Amniotic epithelial cell (primary cell): ENCODE measurements at regions not wholly inside any gene's neighbourhood (a gene's known extent, or its start where the extent isn't known, plus 50 kb on each side); places are given as distances from the start of the nearest gene placed in this dataset.

Experiments
- DNase-seq: peaks from one replicate; pipeline ENCODE4 v3.0.0-alpha.2; 2010; ENCODE audit warnings: low read depth

- no peak for DNase-seq
These were observed 157.0 kb upstream of the ID2 start for GRCh38 chr2:8524823-8525222.

GRCh38 chr2:8525236-8525581 lies 156.6 kb upstream of the ID2 start:
- no peak for DNase-seq

GRCh38 chr2:8525582-8526402 lies 156.1 kb upstream of the ID2 start:
- DNase-seq, result peak; percentile 56

- no peak for DNase-seq
These were observed 155.5 kb upstream of the ID2 start for GRCh38 chr2:8526403-8526696.

GRCh38 chr2:8527031-8527430 lies 154.8 kb upstream of the ID2 start:
- DNase-seq, result no peak

- DNase-seq, result no peak
These were observed 154.2 kb upstream of the ID2 start for GRCh38 chr2:8527676-8528075.

- no peak for DNase-seq
These were observed 153.0 kb upstream of the ID2 start for GRCh38 chr2:8528863-8529262.

GRCh38 chr2:8529706-8530277 lies 152.1 kb upstream of the ID2 start:
- no peak for DNase-seq

- DNase-seq, result peak; percentile 3
These were observed 150.4 kb upstream of the ID2 start for GRCh38 chr2:8531481-8531880.

- no peak for DNase-seq
These were observed 149.4 kb upstream of the ID2 start for GRCh38 chr2:8532438-8532837.

GRCh38 chr2:8533923-8534322 lies 147.9 kb upstream of the ID2 start:
- no peak for DNase-seq

GRCh38 chr2:8534386-8534728 lies 147.5 kb upstream of the ID2 start:
- no peak for DNase-seq

GRCh38 chr2:8534729-8535468 lies 147.0 kb upstream of the ID2 start:
- peak; percentile 82 for DNase-seq

GRCh38 chr2:8535469-8535795 lies 146.4 kb upstream of the ID2 start:
- DNase-seq, result no peak

- peak; percentile 58 for DNase-seq
These were observed 145.8 kb upstream of the ID2 start for GRCh38 chr2:8535821-8536685.

GRCh38 chr2:8536686-8537561 lies 144.9 kb upstream of the ID2 start:
- peak; percentile 85 for DNase-seq

GRCh38 chr2:8537562-8538155 lies 144.2 kb upstream of the ID2 start:
- no peak for DNase-seq

GRCh38 chr2:8538531-8538930 lies 143.3 kb upstream of the ID2 start:
- DNase-seq, result no peak

- no peak for DNase-seq
These were observed 142.8 kb upstream of the ID2 start for GRCh38 chr2:8538931-8539621.

- DNase-seq, result no peak
These were observed 141.9 kb upstream of the ID2 start for GRCh38 chr2:8539743-8540551.
